ENCODE measurements at regions not wholly inside any gene's neighbourhood (a gene's known extent, or its start where the extent isn't known, plus 50 kb on each side); places are given as distances from the start of the nearest gene placed in this dataset.

- Mint-ChIP-seq H3K27ac (ENCODE audit: unreplicated experiment) (no peak overlapping the region), H3K9me3 (ENCODE audit: unreplicated experiment) (no peaks in the 10 kb centered on the region), H3K4me1 (ENCODE audit: low read depth, unreplicated experiment) (peaks cover 7% of the 10 kb centered on the region), H3K4me3 (ENCODE audit: unreplicated experiment) (no peak overlapping the region), H3K27me3 (ENCODE audit: insufficient read depth, unreplicated experiment) (no peaks in the 10 kb centered on the region), H3K36me3 (ENCODE audit: insufficient read depth, unreplicated experiment) (no peaks in the 10 kb centered on the region)
- H3K9me3 ChIP-seq = no peaks in the 10 kb centered on the region
- DNase-seq = no peak
- ChIA-PET POLR2A (no interaction called here), CTCF (no interaction called here)
- no peak overlapping the region for H3K4me3 ChIP-seq (ENCODE audit: low read depth, low read length)
- no peaks in the 10 kb centered on the region for H3K36me3 ChIP-seq (ENCODE audit: control insufficient read depth, insufficient read depth, low read length)
- no peaks in the 10 kb centered on the region for H3K4me1 ChIP-seq
- TF ChIP-seq, protein P1, sequence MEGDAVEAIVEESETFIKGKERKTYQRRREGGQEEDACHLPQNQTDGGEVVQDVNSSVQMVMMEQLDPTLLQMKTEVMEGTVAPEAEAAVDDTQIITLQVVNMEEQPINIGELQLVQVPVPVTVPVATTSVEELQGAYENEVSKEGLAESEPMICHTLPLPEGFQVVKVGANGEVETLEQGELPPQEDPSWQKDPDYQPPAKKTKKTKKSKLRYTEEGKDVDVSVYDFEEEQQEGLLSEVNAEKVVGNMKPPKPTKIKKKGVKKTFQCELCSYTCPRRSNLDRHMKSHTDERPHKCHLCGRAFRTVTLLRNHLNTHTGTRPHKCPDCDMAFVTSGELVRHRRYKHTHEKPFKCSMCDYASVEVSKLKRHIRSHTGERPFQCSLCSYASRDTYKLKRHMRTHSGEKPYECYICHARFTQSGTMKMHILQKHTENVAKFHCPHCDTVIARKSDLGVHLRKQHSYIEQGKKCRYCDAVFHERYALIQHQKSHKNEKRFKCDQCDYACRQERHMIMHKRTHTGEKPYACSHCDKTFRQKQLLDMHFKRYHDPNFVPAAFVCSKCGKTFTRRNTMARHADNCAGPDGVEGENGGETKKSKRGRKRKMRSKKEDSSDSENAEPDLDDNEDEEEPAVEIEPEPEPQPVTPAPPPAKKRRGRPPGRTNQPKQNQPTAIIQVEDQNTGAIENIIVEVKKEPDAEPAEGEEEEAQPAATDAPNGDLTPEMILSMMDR (IDR thresholded peaks at IDR 0.05; ENCODE audit: insufficient read depth in 1 of 2, low read depth in 1 of 2, low read length in 1 of 2, severe bottlenecking in 1 of 2, unreplicated experiment in 1 of 2) = no peak
- H3K27me3 ChIP-seq (replicated peaks; ENCODE audit: control insufficient read depth, insufficient read depth, low read length) = no peaks in the 10 kb centered on the region
- no TSS peak for BruUV-seq (replicated peaks)
- intact Hi-C loops (cut with micrococcal nuclease; ENCODE audit: unreplicated experiment) = no loop called here
Observed at GRCh38 chr7:12025246-12025645, 185.8 kb upstream of the TMEM106B start.

GRCh38 chr7:12028508-12028907 is 182.6 kb upstream of the TMEM106B start:
- H3K36me3 ChIP-seq (ENCODE audit: control insufficient read depth, insufficient read depth, low read length) = no peaks in the 10 kb centered on the region
- CTCF ChIA-PET = no interaction called here
- peaks cover 6% of the 10 kb centered on the region for H3K4me1 ChIP-seq
- H3K27me3 ChIP-seq (replicated peaks; ENCODE audit: control insufficient read depth, insufficient read depth, low read length) = no peaks in the 10 kb centered on the region
- no peak overlapping the region for H3K4me3 ChIP-seq (ENCODE audit: low read depth, low read length)
- DNase-seq = no peak
- intact Hi-C loops (cut with micrococcal nuclease; ENCODE audit: unreplicated experiment) = no loop called here
- BruUV-seq (replicated peaks) = no TSS peak
- Mint-ChIP-seq H3K27ac (ENCODE audit: unreplicated experiment) (no peak overlapping the region), H3K27me3 (ENCODE audit: insufficient read depth, unreplicated experiment) (no peaks in the 10 kb centered on the region), H3K9me3 (ENCODE audit: unreplicated experiment) (no peaks in the 10 kb centered on the region), H3K36me3 (ENCODE audit: insufficient read depth, unreplicated experiment) (no peaks in the 10 kb centered on the region), H3K4me3 (ENCODE audit: unreplicated experiment) (no peak overlapping the region), H3K4me1 (ENCODE audit: low read depth, unreplicated experiment) (peaks cover 14% of the 10 kb centered on the region)
- no peaks in the 10 kb centered on the region; the same call in 1 of the 2 replicates for H3K9me3 ChIP-seq
- POLR2A ChIA-PET = no interaction called here
- TF ChIP-seq, protein P1 (IDR thresholded peaks at IDR 0.05; ENCODE audit: insufficient read depth in 1 of 2, low read depth in 1 of 2, low read length in 1 of 2, severe bottlenecking in 1 of 2, unreplicated experiment in 1 of 2) = no peak

- no peak overlapping the region for H3K4me3 ChIP-seq (ENCODE audit: low read depth, low read length)
- H3K4me3 Mint-ChIP-seq (ENCODE audit: unreplicated experiment) = no peak overlapping the region
- no TSS peak for BruUV-seq (replicated peaks)
Observed at GRCh38 chr7:12030116-12030515, 181.0 kb upstream of the TMEM106B start.

More at GRCh38 chr7:12030116-12030515, 181.0 kb upstream of the TMEM106B start:
- Mint-ChIP-seq H3K36me3 (ENCODE audit: insufficient read depth, unreplicated experiment) (no peaks in the 10 kb centered on the region), H3K4me1 (ENCODE audit: low read depth, unreplicated experiment) (peaks cover 11% of the 10 kb centered on the region), H3K9me3 (ENCODE audit: unreplicated experiment) (no peaks in the 10 kb centered on the region), H3K27me3 (ENCODE audit: insufficient read depth, unreplicated experiment) (peaks cover 2% of the 10 kb centered on the region), H3K27ac (ENCODE audit: unreplicated experiment) (no peak overlapping the region)
- ChIA-PET POLR2A (no interaction called here), CTCF (no interaction called here)
- no peak for DNase-seq
- intact Hi-C loops (cut with micrococcal nuclease; ENCODE audit: unreplicated experiment) = no loop called here
- no peaks in the 10 kb centered on the region for H3K36me3 ChIP-seq (ENCODE audit: control insufficient read depth, insufficient read depth, low read length)
- no peaks in the 10 kb centered on the region; the same call in 1 of the 2 replicates for H3K9me3 ChIP-seq
- H3K27me3 ChIP-seq (replicated peaks; ENCODE audit: control insufficient read depth, insufficient read depth, low read length) = no peaks in the 10 kb centered on the region
- peaks cover 6% of the 10 kb centered on the region for H3K4me1 ChIP-seq
- TF ChIP-seq, protein P1 (IDR thresholded peaks at IDR 0.05; ENCODE audit: insufficient read depth in 1 of 2, low read depth in 1 of 2, low read length in 1 of 2, severe bottlenecking in 1 of 2, unreplicated experiment in 1 of 2) = no peak

Measured in Caco-2 (cell line).